ENCODE measurements at regions not wholly inside any gene's neighbourhood (a gene's known extent, or its start where the extent isn't known, plus 50 kb on each side); places are given as distances from the start of the nearest gene placed in this dataset.

GRCh38 chr16:77035361-77035760 is 155.6 kb upstream of the MON1B start:
- Histone ChIP-seq H3K4me3 (no peak overlapping the region), H3K27ac (replicated peaks in 1 of 4) (no peak overlapping the region), H3K36me3 (no peaks in the 10 kb centered on the region), H3K27me3 (no peaks in the 10 kb centered on the region), H3K9me3 (no peaks in the 10 kb centered on the region), H3K4me1 (no peaks in the 10 kb centered on the region)
- intact Hi-C loops (cut with DNase I) = no loop called here
- no peak for DNase-seq (ENCODE audit: extremely low spot score)
- TF ChIP-seq POLR2AphosphoS5 (IDR thresholded peaks at IDR 0.05) (no peak), EP300 (IDR thresholded peaks at IDR 0.05) (no peak), CTCF (IDR thresholded peaks at IDR 0.05) (no peak), POLR2A (IDR thresholded peaks at IDR 0.05; ENCODE audit: low read depth) (no peak)

DNA sequence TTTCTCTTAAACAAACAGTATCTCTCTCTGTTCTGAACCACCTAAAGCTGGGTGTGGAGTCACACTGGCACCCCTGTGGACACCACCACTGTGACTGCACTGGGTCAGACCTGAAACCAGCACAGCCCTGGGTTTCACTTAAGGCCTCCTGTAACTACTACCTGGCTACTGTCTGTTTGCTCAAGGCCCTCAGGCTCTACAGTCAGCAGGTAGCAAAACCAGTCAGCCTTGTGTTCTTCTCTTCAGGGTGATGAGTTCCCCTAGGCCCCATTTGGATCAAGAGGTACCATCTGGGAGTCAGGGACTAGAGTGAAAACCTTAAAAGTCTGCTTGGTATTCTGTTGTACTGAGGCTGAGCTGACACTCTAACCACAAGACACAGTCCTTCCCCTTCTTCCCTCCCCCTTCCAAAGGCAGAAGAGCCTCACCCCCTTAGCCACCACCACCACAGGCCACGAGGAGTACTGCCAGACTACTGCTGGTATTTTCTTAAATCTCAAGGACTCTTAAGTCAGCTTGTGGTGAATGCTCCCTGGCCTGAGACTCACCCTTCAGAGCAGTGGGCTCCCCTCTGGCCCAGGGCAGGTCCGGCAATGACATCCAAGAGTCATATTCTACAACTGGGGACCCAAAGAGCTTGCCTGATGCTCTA is 153.2 kb upstream of the MON1B start:
- intact Hi-C loops (cut with DNase I) = no loop called here
- DNase-seq (ENCODE audit: extremely low spot score) = no peak
- no peaks in the 10 kb centered on the region for H3K36me3 ChIP-seq
- H3K4me1 ChIP-seq = no peaks in the 10 kb centered on the region
- no peak overlapping the region for H3K4me3 ChIP-seq
- 100% methylated on average over 2 of the region's 2 CpGs for WGBS
- H3K27me3 ChIP-seq = no peaks in the 10 kb centered on the region
- H3K27ac ChIP-seq (replicated peaks in 1 of 4) = no peak overlapping the region
- no peaks in the 10 kb centered on the region for H3K9me3 ChIP-seq
- TF ChIP-seq POLR2AphosphoS5 (IDR thresholded peaks at IDR 0.05) (no peak), EP300 (IDR thresholded peaks at IDR 0.05) (no peak), POLR2A (IDR thresholded peaks at IDR 0.05; ENCODE audit: low read depth) (no peak), CTCF (IDR thresholded peaks at IDR 0.05) (no peak)

DNA sequence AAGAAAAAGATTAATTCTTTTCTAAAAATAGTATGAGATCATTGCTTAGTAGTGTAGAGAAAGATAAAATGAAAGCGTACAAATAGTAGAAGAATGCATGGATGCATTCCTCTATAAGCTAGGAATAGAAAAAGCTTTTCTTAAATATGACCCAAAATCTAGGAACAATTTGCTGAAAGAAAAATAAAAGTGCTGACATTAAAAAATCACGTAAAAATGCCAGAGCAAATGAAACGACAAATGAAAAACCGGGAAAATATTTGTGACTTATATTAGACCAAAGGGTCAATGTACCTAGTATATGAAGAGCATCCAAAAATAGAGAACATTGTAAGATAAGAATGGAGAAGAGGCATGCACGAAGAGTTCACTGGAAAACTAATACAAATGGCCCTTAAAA is 149.5 kb upstream of the MON1B start:
- Histone ChIP-seq H3K4me1 (no peaks in the 10 kb centered on the region), H3K27ac (replicated peaks in 1 of 4) (no peak overlapping the region), H3K36me3 (no peaks in the 10 kb centered on the region), H3K27me3 (no peaks in the 10 kb centered on the region), H3K4me3 (no peak overlapping the region), H3K9me3 (no peaks in the 10 kb centered on the region)
- TF ChIP-seq POLR2AphosphoS5 (IDR thresholded peaks at IDR 0.05) (no peak), CTCF (IDR thresholded peaks at IDR 0.05) (no peak), POLR2A (IDR thresholded peaks at IDR 0.05; ENCODE audit: low read depth) (no peak), EP300 (IDR thresholded peaks at IDR 0.05) (no peak)
- no peak for DNase-seq (ENCODE audit: extremely low spot score)
- intact Hi-C loops (cut with DNase I) = no loop called here
- 92% methylated on average over 5 of the region's 5 CpGs for WGBS

DNA sequence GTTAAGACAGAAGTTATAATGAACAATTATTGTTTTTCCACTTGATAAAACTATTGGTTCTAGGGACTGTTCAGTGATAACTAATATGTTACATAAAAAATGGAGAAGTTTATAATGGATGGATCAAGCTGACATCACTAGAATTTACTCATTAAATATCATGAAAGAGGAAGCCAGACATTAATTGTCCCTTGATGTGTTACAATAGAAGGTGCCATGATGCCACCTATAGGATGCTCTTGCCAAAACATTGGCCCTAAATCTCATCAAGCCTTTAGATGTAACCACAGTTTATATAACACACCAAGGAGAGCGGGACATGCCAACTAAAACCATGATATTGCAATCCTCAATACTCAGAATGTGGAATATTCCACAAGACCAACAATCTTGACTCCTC is 147.9 kb upstream of the MON1B start:
- 94% methylated on average over 1 of the region's 1 CpG for WGBS
- intact Hi-C loops (cut with DNase I) = no loop called here
- no peaks in the 10 kb centered on the region for H3K36me3 ChIP-seq
- TF ChIP-seq EP300 (IDR thresholded peaks at IDR 0.05) (no peak), POLR2A (IDR thresholded peaks at IDR 0.05; ENCODE audit: low read depth) (no peak), POLR2AphosphoS5 (IDR thresholded peaks at IDR 0.05) (no peak), CTCF (IDR thresholded peaks at IDR 0.05) (no peak)
- H3K4me1 ChIP-seq = no peaks in the 10 kb centered on the region
- DNase-seq (ENCODE audit: extremely low spot score) = no peak
- no peak overlapping the region for H3K4me3 ChIP-seq
- no peak overlapping the region for H3K27ac ChIP-seq (replicated peaks in 1 of 4)
- H3K27me3 ChIP-seq = no peaks in the 10 kb centered on the region
- no peaks in the 10 kb centered on the region for H3K9me3 ChIP-seq

GRCh38 chr16:77046206-77046605 is 144.8 kb upstream of the MON1B start:
- DNase-seq (ENCODE audit: extremely low spot score) = no peak
- Histone ChIP-seq H3K27ac (replicated peaks in 1 of 4) (no peak overlapping the region), H3K9me3 (no peaks in the 10 kb centered on the region), H3K4me1 (no peaks in the 10 kb centered on the region), H3K36me3 (no peaks in the 10 kb centered on the region), H3K27me3 (no peaks in the 10 kb centered on the region), H3K4me3 (no peak overlapping the region)
- TF ChIP-seq POLR2A (IDR thresholded peaks at IDR 0.05; ENCODE audit: low read depth) = no peak
- TF ChIP-seq CTCF (IDR thresholded peaks at IDR 0.05) = no peak
- TF ChIP-seq EP300 (IDR thresholded peaks at IDR 0.05) = no peak
- TF ChIP-seq POLR2AphosphoS5 (IDR thresholded peaks at IDR 0.05) = no peak
- intact Hi-C loops (cut with DNase I) = no loop called here
- 86% methylated on average over 4 of the region's 4 CpGs for WGBS
